T-helper 2 cell treated with Interferon-gamma antibody and Interleukin-4, amounts not matched to agents 5 μg/mL and 100 μg/mL, for 36 hours (primary cell): ENCODE measurements at regions not wholly inside any gene's neighbourhood (a gene's known extent, or its start where the extent isn't known, plus 50 kb on each side); places are given as distances from the start of the nearest gene placed in this dataset.

Source experiments
- DNase-seq: peaks from one replicate; pipeline ENCODE4 v3.0.0; 2021; ENCODE audit warnings: low spot score
- H3K27ac Mint-ChIP-seq: one replicate; pipeline ENCODE4 v1.8.0; 2021; ENCODE audit warnings: mild to moderate bottlenecking, mixed read lengths
- H3K27me3 Mint-ChIP-seq: one replicate; pipeline ENCODE4 v1.8.0; 2021; ENCODE audit warnings: low read depth, mixed read lengths
- H3K36me3 Mint-ChIP-seq: one replicate; pipeline ENCODE4 v1.8.0; 2021; ENCODE audit warnings: low read depth, mixed read lengths
- H3K4me1 Mint-ChIP-seq: one replicate; pipeline ENCODE4 v1.8.0; 2021; ENCODE audit warnings: low read depth, mixed read lengths
- H3K4me3 Mint-ChIP-seq: one replicate; pipeline ENCODE4 v1.8.0; 2022; ENCODE audit warnings: mild to moderate bottlenecking, moderate library complexity, mixed read lengths
- H3K9me3 Mint-ChIP-seq: one replicate; pipeline ENCODE4 v1.8.0; 2021; ENCODE audit warnings: mixed read lengths

- Mint-ChIP-seq H3K9me3 (peaks cover 7% of the 10 kb centered on the region), H3K4me3 (no peak overlapping the region), H3K27me3 (no peaks in the 10 kb centered on the region), H3K36me3 (no peaks in the 10 kb centered on the region), H3K4me1 (no peaks in the 10 kb centered on the region), H3K27ac (no peak overlapping the region)
- DNase-seq: no peak
Observed at GRCh38 chr6:122307577-122307976, 91.9 kb upstream of the HSF2 start.

DNA sequence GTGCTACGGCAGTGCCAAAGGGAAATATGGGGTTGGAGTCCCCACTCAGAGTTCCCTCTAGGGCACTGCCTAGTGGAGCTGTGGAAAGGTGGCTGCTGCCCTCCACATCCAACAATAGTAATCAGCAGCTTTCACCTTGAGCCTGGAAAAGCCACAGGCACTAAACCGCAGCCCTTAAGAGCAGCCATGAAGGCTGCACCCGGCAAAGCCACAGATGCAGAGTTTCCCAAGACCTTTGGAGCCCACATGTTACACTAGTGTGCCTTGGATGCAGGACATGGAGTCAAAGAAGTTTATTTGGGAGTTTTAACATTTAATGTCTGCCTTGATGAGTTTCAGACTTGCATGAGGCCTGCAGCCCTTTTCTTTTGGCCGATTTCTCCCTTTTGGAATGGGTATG, 91.4 kb upstream of the HSF2 start:
- no peaks in the 10 kb centered on the region for H3K36me3 Mint-ChIP-seq
- no peak overlapping the region for H3K4me3 Mint-ChIP-seq
- H3K4me1 Mint-ChIP-seq: no peaks in the 10 kb centered on the region
- no peak for DNase-seq
- H3K27ac Mint-ChIP-seq: no peak overlapping the region
- no peaks in the 10 kb centered on the region for H3K27me3 Mint-ChIP-seq
- peaks cover 7% of the 10 kb centered on the region for H3K9me3 Mint-ChIP-seq

GRCh38 chr6:122315842-122316241, 83.6 kb upstream of the HSF2 start:
- no peak overlapping the region for H3K27ac Mint-ChIP-seq
- no peak overlapping the region for H3K4me3 Mint-ChIP-seq
- H3K4me1 Mint-ChIP-seq: no peaks in the 10 kb centered on the region
- DNase-seq: no peak
- H3K9me3 Mint-ChIP-seq: peaks cover 6% of the 10 kb centered on the region
- H3K36me3 Mint-ChIP-seq: no peaks in the 10 kb centered on the region
- H3K27me3 Mint-ChIP-seq: peaks cover 8% of the 10 kb centered on the region

- H3K4me3 Mint-ChIP-seq: peak overlapping the region; percentile 82
- no peaks in the 10 kb centered on the region for H3K36me3 Mint-ChIP-seq
- no peaks in the 10 kb centered on the region for H3K9me3 Mint-ChIP-seq
- H3K27ac Mint-ChIP-seq: peak overlapping the region; percentile 5
- no peak for DNase-seq
- H3K4me1 Mint-ChIP-seq: peaks cover 9% of the 10 kb centered on the region
- H3K27me3 Mint-ChIP-seq: peaks cover 7% of the 10 kb centered on the region
Observed at GRCh38 chr6:122322824-122323223, 76.6 kb upstream of the HSF2 start.

- Mint-ChIP-seq H3K4me1 (peaks cover 9% of the 10 kb centered on the region), H3K27me3 (peaks cover 9% of the 10 kb centered on the region), H3K9me3 (no peaks in the 10 kb centered on the region), H3K36me3 (no peaks in the 10 kb centered on the region), H3K4me3 (peak overlapping the region; percentile 82), H3K27ac (peak overlapping the region; percentile 5)
- DNase-seq: no peak
Observed at GRCh38 chr6:122323361-122323760, 76.1 kb upstream of the HSF2 start.

DNA sequence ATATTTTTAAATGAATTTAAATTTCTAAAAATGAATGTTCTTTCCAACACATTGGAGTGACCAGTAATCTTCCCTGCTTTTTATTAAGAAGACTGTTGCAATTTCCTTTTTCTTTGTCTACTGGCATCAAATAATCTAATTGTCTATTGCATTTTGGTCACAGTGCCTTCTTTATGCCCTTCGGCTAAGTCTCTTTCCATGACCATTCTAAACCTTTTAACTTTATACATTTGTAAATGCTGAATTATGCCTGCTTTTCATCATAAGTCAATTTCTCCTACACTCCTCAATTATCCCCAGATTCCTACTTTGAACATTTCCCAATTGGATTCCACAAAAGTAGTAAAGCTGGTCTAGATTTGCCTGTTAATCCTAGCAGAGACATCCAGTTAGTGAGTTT, 69.1 kb upstream of the HSF2 start:
- H3K27ac Mint-ChIP-seq: no peak overlapping the region
- no peaks in the 10 kb centered on the region for H3K9me3 Mint-ChIP-seq
- no peak overlapping the region for H3K4me3 Mint-ChIP-seq
- no peaks in the 10 kb centered on the region for H3K4me1 Mint-ChIP-seq
- peaks cover 2% of the 10 kb centered on the region for H3K27me3 Mint-ChIP-seq
- DNase-seq: no peak
- no peaks in the 10 kb centered on the region for H3K36me3 Mint-ChIP-seq

DNA sequence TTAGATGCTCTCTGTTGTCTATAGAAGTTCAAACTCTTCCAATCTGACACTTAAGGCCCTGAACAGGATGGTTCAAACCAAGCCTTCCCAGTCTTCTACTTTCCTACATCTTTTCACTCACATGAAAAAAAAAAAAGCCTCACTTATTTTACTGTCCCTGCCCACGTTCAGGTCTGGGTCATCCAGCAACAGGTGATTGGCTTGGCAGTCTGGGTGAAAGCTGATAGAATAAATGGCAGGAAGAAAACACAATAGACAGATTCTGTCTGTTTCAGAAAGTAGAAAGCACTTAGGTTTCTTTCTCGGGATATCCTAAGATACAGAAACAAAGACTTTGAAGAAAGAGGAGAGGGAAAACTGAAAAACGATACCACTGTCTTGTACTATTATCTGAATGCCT, 61.8 kb upstream of the HSF2 start:
- DNase-seq: no peak
- Mint-ChIP-seq H3K36me3 (no peaks in the 10 kb centered on the region), H3K9me3 (no peaks in the 10 kb centered on the region), H3K4me3 (no peak overlapping the region), H3K27me3 (no peaks in the 10 kb centered on the region), H3K27ac (no peak overlapping the region), H3K4me1 (no peaks in the 10 kb centered on the region)

GRCh38 chr6:122339661-122340060, 59.8 kb upstream of the HSF2 start:
- no peak for DNase-seq
- Mint-ChIP-seq H3K36me3 (no peaks in the 10 kb centered on the region), H3K27ac (no peak overlapping the region), H3K9me3 (no peaks in the 10 kb centered on the region), H3K4me3 (no peak overlapping the region), H3K4me1 (no peaks in the 10 kb centered on the region), H3K27me3 (peaks cover 2% of the 10 kb centered on the region)

DNA sequence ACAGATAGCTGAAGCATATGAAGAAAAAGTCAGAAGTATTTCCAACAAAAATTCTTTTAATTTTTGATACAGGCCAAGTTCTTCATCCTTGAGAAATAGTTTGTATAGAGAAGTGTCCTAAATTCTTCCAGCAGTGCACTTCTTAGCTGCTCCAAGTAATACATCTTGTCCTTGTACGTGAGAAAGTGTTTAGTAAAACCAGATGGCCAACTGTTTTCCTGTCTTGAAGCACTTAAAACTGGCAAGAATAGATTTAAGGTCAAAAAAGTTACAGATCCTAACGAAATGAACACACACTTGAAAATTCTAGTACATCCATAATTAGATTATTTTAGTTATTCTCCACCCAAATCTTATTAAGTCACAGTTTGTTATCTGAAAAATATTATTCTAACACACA, 52.2 kb upstream of the HSF2 start:
- Mint-ChIP-seq H3K36me3 (no peaks in the 10 kb centered on the region), H3K27me3 (peaks cover 4% of the 10 kb centered on the region), H3K9me3 (no peaks in the 10 kb centered on the region), H3K4me1 (no peaks in the 10 kb centered on the region), H3K4me3 (no peak overlapping the region), H3K27ac (no peak overlapping the region)
- DNase-seq: no peak

DNA sequence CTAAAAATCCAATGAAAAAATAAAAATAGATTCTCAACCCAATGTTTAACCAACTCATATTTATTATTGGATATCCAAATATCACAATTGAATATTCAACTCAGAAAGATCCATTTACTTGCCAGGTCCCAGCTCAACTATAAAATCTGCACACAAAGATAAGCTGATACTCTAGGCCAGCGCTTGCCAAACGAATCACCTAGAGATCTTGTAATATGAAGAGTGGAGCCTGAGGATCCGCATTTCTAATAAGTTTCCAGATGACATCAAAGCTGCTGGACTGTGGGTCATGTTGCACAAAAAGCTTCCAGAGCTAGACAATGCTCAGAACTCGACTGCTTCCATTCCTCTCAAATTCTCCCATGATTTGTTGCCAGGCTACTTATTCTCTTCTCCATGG, 51.7 kb upstream of the HSF2 start:
- no peaks in the 10 kb centered on the region for H3K36me3 Mint-ChIP-seq
- DNase-seq: no peak
- H3K4me1 Mint-ChIP-seq: no peaks in the 10 kb centered on the region
- no peak overlapping the region for H3K27ac Mint-ChIP-seq
- peaks cover 4% of the 10 kb centered on the region for H3K27me3 Mint-ChIP-seq
- H3K9me3 Mint-ChIP-seq: no peaks in the 10 kb centered on the region
- H3K4me3 Mint-ChIP-seq: no peak overlapping the region
